BE2C (cell line): ENCODE measurements at regions not wholly inside any gene's neighbourhood (a gene's known extent, or its start where the extent isn't known, plus 50 kb on each side); places are given as distances from the start of the nearest gene placed in this dataset.

ENCODE experiments used
- DNase-seq: peaks from one replicate; pipeline ENCODE4 v3.0.0-alpha.2; 2020
- H3K27me3 ChIP-seq: fragments of 250-450 bp; sonication (Bioruptor Pico); 2 replicates; pipeline ENCODE4 v1.5.1; 2020; ENCODE audit warnings: mild to moderate bottlenecking
- H3K36me3 ChIP-seq: fragments of 250-450 bp; sonication (Bioruptor Pico); 2 replicates; pipeline ENCODE4 v1.5.1; 2020; ENCODE audit warnings: mild to moderate bottlenecking
- H3K4me1 ChIP-seq: fragments of 250-450 bp; sonication (Bioruptor Pico); 2 replicates; pipeline ENCODE4 v1.5.1; 2020
- H3K4me3 ChIP-seq: 2 replicates; pipeline ENCODE4 v1.5.1; 2011; ENCODE audit warnings: low read depth, low read length
- H3K9me3 ChIP-seq: fragments of 250-450 bp; sonication (Bioruptor Pico); 2 replicates; pipeline ENCODE4 v1.5.1; 2020
- TF ChIP-seq, protein P1 (sequence below): IDR thresholded peaks from 2 replicates; pipeline ENCODE4 v1.5.1; 2012; ENCODE audit warnings: mild to moderate bottlenecking, low read depth, low read length

DNA sequence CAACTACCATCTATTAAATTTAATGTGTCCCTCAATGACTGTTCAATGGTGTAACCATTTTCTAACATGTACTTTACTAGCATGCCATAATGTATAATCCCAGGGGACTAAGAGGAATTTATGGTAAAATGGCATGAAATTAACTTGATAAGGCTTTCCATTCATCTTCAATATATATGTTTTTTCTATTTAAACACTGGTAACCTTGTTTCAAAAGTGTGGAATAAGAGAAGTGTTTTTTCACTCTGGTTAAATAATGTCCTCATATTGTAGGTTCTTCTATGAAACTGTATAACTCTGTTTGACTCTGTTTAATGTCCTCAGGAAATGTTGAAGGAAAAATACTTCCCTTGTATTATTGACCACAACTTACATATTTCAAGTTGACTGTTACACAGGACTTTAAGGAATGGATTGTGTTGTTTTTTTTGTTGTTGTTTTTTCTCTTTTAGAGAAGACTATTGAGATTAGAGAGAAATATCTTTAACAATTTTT, 113.8 kb upstream of the ARSJ start:
- Histone ChIP-seq H3K27me3 (no peaks in the 10 kb centered on the region), H3K4me3 (no peak overlapping the region), H3K4me1 (no peaks in the 10 kb centered on the region), H3K9me3 (no peaks in the 10 kb centered on the region), H3K36me3 (no peaks in the 10 kb centered on the region)
- no peak for DNase-seq
- TF ChIP-seq, protein P1, sequence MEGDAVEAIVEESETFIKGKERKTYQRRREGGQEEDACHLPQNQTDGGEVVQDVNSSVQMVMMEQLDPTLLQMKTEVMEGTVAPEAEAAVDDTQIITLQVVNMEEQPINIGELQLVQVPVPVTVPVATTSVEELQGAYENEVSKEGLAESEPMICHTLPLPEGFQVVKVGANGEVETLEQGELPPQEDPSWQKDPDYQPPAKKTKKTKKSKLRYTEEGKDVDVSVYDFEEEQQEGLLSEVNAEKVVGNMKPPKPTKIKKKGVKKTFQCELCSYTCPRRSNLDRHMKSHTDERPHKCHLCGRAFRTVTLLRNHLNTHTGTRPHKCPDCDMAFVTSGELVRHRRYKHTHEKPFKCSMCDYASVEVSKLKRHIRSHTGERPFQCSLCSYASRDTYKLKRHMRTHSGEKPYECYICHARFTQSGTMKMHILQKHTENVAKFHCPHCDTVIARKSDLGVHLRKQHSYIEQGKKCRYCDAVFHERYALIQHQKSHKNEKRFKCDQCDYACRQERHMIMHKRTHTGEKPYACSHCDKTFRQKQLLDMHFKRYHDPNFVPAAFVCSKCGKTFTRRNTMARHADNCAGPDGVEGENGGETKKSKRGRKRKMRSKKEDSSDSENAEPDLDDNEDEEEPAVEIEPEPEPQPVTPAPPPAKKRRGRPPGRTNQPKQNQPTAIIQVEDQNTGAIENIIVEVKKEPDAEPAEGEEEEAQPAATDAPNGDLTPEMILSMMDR: no peak

- Histone ChIP-seq H3K4me1 (no peaks in the 10 kb centered on the region), H3K27me3 (no peaks in the 10 kb centered on the region), H3K4me3 (no peak overlapping the region), H3K9me3 (no peaks in the 10 kb centered on the region), H3K36me3 (no peaks in the 10 kb centered on the region)
- TF ChIP-seq, protein P1: no peak
- DNase-seq: no peak
Measured at GRCh38 chr4:114100288-114101031, 121.0 kb upstream of the ARSJ start.

GRCh38 chr4:114103908-114104307, 124.5 kb upstream of the ARSJ start:
- TF ChIP-seq, protein P1: no peak
- Histone ChIP-seq H3K36me3 (no peaks in the 10 kb centered on the region), H3K4me1 (no peaks in the 10 kb centered on the region), H3K9me3 (no peaks in the 10 kb centered on the region), H3K4me3 (no peak overlapping the region), H3K27me3 (no peaks in the 10 kb centered on the region)
- no peak for DNase-seq

- Histone ChIP-seq H3K4me3 (no peak overlapping the region), H3K4me1 (0 out of 2 replicates have a peak, but pooled peaks cover 2% of the 10 kb centered on the region), H3K9me3 (no peaks in the 10 kb centered on the region), H3K27me3 (no peaks in the 10 kb centered on the region), H3K36me3 (no peaks in the 10 kb centered on the region)
- TF ChIP-seq, protein P1: peak; percentile 32; the same call in 1 of the 2 replicates
- peak; percentile 73 for DNase-seq
Measured at GRCh38 chr4:114108869-114109268, 129.4 kb upstream of the ARSJ start.

DNA sequence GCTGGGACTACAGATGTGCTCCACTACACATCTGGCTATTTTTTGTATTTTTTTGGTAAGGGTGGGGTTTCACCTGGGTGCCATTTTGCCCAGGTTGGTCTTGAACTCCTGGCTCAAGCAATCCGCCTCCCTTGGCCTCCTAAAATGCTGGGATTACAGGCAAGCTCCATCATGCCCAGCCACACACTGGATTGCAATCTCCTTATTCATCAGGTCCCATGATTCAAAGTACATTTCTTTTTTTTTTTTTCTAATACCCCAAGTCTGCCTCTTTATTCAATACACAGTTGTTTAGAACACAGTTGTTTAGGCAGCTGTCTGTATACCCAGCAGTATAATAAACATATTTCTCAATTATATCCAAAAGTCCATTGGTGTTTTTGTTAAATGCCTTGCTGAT, 130.3 kb upstream of the ARSJ start:
- no peaks in the 10 kb centered on the region for H3K27me3 ChIP-seq
- no peak overlapping the region for H3K4me3 ChIP-seq
- H3K4me1 ChIP-seq: 0 out of 2 replicates have a peak, but pooled peaks cover 2% of the 10 kb centered on the region
- no peak for DNase-seq
- H3K9me3 ChIP-seq: no peaks in the 10 kb centered on the region
- TF ChIP-seq, protein P1: no peak
- no peaks in the 10 kb centered on the region for H3K36me3 ChIP-seq

DNA sequence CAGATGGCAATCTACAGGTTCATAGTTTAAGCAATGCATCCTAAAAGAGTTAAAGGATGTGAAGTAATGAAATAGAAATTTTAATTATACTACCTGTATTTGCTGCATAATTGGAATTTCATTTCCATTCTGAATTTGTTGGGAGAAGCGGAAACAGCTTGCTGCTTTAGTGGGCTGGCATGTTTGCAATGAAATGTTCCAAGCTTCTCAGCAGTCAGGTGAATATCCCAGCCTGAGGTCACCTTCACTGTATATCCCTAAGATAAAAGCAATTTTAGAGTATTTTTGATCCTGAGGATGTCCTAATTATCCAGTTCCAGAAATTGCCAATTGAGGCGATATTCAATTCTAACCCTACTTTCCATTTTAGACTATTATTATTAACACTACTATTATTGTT, 136.1 kb upstream of the ARSJ start:
- H3K9me3 ChIP-seq: no peaks in the 10 kb centered on the region
- H3K27me3 ChIP-seq: no peaks in the 10 kb centered on the region
- no peaks in the 10 kb centered on the region for H3K4me1 ChIP-seq
- TF ChIP-seq, protein P1: no peak
- no peak for DNase-seq
- H3K36me3 ChIP-seq: no peaks in the 10 kb centered on the region
- H3K4me3 ChIP-seq: no peak overlapping the region
